Ammon's horn (tissue), 1 donor: ENCODE measurements at regions not wholly inside any gene's neighbourhood (a gene's known extent, or its start where the extent isn't known, plus 50 kb on each side); places are given as distances from the start of the nearest gene placed in this dataset.

ENCODE experiments used
- DNase-seq: peaks from one replicate; pipeline ENCODE4 v3.0.0-alpha.2; 2016; ENCODE audit warnings: low spot score

DNA sequence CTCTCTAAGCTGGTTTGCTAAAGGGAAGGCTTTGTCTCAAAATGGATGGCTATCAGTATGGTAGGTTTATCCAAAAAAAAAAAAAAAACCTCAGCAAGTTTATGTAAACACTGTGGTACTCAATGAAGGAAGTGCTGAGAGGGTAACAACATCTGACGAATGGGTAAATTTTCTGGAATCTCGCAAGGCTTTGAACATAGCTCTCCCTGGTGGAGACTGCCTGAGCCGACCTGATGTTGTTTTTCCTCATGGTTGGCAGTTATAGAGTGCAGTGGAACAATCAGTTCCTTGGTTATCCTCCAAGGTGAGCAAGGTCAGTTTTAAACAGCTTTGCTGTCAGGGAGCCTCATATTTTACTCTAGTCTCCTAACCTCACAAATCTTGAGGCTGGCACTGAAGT, 94.6 kb downstream of the ZPLD1 start:
- DNase-seq: peak; percentile 4

DNA sequence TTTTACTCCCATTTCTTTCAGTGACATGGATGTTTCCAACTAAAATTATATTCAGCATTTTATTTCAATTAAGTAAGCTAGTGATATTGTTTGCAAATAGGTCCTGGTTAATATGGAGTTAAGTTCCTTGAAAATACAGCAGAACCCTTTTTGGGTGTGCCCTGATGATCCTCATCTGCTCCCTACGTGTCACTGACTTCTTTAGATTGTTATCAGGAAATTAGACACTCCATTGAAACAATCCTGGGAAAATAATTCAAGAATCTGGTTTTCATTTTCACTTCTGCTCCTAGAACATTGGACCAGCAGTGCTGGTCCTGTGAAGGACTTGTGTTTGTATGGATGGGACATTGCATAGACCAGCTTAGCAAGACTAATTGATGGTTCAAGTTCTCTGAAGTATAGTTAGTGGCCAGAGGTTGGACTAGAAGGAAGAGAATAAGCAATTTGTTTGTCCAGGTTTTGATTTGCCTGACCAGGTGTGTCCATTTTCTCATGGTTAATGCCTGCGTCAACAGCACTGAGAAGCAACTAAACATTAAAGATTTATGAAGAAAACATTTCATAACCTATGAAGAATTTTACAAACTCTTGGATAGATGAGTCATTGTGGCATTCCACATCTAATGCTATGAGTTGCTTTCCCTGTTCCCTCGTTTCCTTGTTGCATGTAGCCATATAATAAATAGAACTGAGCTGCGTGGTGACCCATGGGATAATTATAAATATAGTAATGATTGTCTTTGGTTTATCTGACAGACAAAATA, 95.8 kb downstream of the ZPLD1 start:
- no peak for DNase-seq

DNA sequence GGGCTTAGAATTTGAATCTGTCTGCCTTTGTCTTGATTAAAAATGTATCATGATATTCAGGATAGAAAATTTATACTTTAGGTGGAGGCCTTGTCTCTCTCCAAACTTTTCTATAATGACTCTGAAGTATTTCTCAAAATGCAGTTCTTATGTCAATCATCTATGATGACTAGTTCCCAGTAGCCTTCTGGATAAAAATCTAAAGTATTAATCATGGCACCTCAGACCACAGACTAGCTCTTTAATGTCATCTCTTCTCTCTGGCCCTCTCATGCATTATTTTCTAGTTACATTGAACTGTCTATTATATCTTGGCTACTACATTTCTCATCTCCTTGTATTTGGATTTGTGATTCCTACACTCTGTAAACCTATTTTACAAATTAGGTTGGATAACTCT, 96.9 kb downstream of the ZPLD1 start:
- DNase-seq: no peak

DNA sequence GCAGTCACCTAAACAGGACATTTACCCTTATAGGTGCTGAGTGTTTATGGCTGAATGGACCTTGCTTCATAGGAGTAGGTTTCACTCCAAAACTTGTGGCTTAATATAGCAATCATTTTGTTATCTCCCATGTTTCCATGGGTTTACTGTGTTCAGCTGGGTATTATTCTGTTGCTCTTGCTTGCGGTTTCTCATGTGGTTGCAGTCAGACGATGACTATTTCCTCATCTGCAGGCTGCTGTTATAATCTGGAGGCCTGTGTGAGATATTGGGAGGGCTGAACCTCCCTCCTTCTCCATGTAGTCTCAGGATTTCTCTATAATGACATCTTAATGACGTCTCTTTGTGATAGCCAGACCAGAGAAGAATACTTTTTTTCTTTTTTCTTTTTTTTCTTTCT, 98.1 kb downstream of the ZPLD1 start:
- DNase-seq: no peak

DNA sequence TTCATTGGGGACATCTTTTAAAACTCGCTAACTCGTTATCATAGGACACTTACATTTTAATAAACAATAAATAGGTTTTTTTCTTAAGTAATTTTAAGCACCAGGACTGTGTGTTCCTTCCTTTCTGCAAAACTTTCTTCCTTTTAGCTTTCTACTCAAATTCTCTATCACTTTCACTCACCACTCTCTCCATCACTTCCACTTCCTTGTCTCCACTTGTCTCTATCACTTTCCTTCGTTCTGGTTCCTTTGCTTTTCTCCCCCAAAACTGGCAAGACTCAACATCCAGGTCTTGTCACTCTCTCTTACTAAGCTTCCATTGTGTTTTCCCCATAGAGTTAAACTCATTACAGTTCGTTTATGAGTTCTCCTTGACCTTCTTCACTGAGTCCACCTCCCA, 99.0 kb downstream of the ZPLD1 start:
- no peak for DNase-seq

DNA sequence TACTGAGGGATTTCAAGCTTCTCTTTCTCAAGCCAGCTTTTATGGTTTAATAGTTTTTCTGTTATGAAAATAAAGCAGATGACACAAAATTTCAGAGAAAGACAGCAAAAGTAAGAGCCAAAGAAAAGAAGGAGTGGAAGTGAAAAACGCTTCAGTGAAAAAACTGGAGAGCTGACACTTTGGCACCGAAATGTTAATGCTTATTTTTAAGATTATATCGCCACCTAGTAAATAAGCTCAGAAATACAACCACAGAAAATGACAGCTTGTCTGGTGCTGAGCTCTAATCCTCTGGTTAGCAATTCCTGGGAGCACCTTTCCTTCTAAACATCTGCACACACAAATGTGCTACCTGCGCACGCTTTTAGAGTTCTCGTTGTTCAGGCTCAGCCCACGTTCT, 101.6 kb downstream of the ZPLD1 start:
- DNase-seq: peak; percentile 45

DNA sequence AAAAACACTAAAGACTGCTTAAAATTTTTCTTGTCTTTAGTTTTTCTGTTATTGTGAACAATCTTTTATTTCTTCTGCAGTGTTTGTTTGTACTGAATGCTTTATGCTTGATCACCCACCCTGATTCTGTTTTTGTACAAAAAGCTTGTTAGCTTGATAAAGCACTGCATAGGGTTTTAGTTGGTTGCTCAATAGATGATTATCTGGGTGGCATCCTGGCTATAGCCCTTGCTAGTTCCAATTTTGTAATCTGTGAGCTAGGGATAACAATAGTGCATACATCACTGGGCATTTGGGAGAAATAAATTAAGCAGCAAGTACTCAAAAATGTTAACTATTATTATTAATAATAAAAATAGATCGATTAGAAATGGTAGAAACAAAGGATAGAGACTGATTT, 102.3 kb downstream of the ZPLD1 start:
- no peak for DNase-seq

DNA sequence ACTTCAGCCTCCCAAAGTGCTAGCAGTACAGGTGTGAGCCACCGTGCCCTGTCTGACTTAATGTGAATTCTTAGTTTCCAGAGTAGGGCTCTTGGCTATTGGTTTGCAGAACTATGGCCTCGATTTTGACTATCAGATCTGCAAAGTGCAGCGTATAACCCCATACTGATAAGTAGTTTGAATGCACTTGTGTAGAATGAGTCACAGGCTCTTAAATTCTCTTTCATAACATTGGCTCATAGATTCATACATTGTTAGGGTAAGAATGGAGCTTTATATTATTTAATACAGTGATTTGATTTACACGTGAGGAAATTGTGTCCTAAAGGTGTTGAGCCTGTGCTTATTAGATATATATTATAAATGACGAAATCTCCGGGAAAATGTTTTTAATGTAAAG, 109.9 kb downstream of the ZPLD1 start:
- DNase-seq: no peak

DNA sequence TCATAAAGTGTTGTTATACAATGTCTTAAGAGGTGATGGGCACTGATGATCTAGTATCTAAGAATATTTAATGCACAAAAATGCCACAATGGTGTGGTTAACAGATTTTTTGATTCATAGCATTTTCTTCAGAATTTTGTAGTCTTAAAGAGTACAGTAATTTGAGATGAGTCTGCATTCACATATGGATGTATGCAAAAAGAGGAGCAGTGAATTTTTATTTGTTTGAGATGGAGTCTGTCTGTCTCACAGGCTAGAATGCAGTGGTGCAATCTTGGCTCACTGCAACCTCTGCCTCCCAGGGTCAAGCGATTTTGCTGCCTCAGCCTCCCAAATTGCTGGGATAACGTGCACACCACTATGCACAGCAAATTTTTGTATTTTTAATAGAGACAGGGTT, 110.5 kb downstream of the ZPLD1 start:
- DNase-seq: no peak

DNA sequence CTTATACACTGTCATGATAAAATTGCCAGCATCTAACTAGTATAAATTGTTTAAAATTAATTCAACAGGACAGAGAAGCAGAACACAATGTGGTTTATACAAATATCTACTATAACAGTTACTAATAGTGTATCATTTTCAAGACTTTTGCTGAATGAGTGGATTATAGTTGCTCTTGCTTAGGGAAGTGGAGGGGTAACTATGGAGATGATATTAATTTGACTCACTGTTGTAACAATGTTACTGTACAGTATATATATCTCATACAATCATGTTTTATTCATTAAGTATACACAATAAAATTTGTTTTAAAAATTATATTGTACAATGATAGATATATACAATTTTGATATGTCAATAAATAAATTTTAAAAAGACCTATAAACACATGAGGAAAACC, 119.1 kb downstream of the ZPLD1 start:
- DNase-seq: no peak

DNA sequence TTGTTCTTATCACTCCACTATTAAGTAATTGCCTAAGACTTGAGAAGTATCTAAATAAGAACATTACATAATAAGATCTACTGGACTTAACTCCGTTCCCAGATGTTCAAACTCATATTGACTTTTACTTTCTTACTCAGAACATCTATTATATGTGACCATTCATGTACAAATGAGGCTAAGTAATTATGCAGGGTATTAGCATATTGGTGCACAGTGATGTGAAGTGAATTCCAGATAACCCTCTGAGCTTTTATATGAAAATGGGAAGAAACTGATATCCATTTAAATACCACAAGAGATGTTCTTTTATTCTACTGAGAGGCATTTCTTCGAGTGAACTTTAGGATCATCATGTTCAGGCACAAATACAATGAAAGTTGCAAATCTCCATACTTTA, 135.7 kb downstream of the ZPLD1 start:
- no peak for DNase-seq

DNA sequence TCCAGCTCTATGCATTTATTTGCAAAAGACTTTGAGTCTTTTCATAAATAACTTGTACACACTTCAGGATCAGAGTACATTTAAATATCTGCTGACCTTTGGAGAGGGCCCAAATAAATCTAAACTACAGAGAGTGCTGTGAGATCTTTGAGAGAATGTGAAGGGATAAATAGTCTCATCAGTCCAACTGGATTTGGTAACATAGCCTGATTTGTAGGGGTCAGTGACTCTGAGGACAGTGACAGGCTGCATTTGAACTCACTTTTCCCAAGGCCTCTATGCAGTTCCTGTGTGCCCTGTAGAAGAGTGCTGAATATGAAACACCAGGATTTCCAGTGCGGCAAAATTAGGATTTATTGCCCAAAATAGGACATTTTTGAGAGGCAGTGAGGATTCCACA, 136.2 kb downstream of the ZPLD1 start:
- DNase-seq: no peak

DNA sequence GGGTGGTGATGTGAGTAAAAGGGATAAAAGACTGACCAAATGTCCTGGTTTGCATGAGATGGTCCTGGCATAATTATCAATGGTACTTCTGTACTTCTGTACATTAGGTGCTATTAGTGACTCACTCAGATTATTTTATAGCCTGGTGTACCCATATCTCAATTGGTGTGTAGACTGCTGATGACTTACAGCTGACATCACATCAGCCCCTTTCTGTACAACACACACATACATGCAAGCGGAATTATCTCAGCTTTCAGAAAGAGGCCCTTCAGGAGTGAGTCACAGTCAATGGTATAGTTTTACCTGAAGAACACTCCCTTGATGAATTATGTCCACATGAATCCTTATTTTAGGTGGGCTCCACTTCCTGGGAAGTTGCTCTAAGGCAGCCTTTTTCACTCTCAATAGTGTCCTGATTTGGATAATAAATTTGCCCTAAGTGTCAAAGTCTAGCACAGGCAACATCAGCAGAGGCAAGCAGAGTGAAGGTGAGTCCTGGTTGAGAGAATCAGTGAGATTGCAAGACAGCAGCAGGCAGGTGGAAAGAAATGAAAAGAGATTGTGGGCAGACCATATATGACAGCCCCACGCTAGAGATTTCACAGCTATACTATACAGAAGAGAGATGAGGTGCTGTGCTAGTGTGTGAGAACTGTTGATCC, 137.0 kb downstream of the ZPLD1 start:
- no peak for DNase-seq

DNA sequence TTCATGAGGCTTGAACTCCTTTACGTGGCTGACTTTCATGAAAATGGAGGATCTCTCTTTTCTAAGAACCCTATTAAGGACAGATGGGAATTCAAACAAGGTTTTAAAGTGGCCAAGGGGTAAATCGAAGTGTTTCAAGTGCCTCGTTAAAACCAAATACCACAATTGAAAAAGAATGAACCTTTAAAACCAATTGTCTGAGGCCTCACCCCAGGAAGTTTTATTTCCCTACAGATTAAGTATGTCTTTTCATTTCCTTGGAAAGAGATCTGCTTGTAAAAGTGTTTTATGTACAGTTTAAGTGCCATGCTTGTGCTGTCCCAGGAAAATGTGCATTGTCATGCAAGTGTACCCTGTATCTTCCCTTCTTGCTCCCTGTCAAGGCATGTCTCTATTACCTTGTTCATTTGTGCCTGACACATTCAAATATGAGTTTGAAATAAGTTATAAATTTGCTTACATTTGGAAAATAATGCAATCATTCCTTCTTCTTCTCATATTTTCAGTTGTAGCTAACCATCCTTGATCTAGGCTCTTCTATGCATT, 138.7 kb downstream of the ZPLD1 start:
- no peak for DNase-seq

DNA sequence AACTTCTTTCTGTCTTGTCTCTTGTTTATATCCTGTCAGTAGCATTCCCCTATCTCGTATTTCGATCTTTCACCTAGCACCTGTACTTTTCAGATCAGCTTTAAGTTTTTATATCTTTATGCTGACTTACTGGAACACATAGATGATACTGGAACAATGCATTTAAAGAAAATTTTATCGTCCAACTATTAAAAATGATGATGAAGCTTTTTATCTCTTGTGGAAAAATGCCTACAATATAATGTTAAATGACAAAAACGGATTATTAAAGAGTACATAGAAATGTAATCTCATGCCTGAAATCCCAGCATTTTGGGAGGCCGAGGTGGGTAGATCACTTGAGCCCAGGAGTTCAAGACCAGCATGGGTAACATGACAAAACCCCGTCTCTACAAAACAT, 139.5 kb downstream of the ZPLD1 start:
- no peak for DNase-seq

DNA sequence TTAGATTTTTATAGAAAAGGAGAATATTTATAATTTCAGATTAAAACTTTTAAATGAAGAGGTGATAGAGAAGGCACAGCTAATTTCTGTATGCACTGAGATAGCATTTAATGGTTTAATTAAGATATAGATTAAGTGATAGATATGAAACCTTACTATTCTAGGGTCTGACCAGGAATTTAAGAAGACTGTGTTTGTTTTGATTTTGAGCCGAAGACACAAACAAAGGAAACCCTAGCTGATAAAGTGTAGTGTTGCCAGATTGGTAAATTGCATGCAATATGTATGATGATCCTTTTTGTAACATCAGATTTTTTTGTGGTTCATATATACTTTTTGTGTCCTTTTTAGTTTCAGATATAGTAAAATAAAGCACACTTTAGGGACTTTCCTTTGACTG, 141.8 kb downstream of the ZPLD1 start:
- DNase-seq: no peak

DNA sequence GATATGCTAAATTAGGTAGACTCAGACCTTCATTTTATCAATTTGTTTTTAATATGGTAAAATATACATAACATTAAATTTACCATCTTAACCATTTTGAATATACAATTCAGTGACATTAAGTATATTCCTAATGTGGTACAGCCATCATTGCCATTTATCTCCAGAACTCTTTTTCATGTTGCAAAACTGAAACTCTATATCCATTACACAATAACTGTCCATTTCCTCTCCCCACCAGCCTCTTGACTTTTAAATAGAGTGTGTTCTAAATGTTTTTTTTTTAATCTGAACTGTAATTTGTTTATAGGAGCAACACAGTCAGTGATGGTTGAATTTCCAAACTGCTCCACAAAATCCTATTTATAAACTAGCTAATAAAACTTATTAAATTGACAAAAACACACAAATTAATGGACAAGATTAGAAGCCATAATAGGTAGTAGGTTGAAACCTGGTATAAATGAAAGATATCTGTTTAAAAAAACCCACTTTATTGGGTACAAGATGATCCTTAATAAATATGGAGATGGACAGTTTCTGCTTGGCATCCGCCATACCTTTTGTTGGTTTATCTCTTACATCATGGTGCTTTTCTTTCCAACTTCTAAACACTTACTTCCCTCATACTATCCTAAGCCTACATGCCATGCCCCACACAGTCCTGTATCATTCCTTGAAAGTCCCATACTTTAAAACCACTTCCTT, 142.4 kb downstream of the ZPLD1 start:
- DNase-seq: no peak

DNA sequence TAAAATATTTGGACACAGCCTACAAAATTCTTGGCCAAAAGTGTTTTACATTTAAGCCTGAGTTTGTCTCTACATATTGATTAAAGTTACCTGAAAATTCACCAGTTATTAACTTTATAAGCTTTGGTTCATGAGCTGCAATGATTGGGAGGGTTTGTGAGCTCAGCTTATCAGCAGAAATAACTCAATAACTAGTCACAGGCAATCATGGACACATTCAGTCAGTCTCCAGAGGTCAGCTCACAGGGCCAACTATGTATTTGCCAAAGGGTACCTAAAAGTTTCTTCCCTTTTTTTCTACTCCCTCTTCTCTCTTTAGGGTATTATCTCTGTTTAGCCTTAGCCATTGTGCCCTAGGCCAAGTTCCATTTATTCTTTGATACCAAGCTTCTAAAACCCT, 145.9 kb downstream of the ZPLD1 start:
- DNase-seq: no peak

DNA sequence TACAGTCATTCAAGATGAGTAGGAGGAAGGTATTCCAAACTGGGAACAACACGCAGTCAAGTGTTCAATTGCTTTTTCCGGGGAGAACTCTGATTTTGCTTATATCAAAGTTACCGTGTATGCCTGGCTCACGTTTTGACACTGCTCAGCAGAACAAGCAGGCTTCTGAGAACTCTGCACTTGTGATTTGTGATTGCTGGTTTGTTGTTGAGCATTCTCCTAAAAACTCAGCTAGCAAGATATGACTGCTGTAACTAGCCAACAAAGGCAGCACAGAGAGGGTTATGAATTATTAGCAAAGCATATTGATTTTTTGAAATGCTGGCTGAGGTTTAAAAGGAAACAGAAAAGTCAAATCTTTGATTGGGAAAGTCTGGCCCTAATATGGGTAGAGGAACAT, 151.7 kb downstream of the ZPLD1 start:
- DNase-seq: no peak

DNA sequence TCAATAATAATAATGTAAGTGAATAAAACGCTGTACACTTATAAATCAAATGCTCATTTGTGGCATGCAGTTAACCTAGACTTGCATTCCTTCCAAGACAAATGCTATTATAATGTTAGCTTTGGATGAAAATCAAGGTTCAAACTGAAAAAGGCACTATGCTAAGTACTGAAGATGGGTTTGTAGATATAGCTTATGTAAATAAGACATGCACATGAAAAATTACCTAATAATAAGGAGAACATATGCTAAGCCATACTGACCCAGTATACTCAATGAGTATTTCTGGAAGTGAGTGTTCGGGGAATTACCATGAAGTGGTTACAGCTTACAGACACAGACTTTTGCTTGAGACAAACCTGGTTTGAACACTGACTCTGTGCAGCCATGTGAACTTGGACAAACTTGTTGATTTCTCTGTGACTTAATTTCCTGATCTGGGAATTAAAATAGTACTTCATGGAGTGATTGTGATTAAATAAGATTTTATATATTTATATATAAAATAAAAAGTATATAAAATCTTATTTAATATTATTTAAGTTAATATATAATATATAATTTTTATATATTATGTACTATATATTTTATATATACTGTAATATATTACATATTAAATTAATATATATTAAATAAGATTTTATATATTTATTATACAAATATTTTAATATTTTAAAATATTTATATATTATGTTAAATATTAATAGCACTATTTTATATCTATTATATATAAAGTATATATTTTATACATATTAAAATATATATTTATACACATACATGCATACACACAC, 159.2 kb downstream of the ZPLD1 start:
- DNase-seq: no peak

DNA sequence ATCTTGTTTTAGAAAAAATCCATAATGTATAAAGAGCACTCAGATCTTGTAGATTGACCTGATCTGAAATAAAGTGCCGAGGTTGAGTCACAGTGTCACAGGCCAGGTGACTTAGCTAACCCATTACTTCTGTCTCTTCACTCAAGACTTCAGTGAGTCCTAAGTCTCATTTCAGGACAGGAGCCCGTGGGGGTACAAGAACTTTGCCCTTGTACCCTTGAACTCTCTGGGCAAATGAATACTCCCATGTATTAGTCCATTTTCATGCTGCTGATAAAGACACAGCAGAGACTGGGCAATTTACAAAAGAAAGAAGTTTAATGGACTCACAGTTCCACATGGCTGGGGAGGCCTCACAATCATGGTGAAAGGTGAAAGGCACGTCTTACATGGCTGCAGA, 160.2 kb downstream of the ZPLD1 start:
- no peak for DNase-seq
